ENCODE measurements at regions not wholly inside any gene's neighbourhood (a gene's known extent, or its start where the extent isn't known, plus 50 kb on each side); places are given as distances from the start of the nearest gene placed in this dataset.

- Histone ChIP-seq H3K4me3 (no peak overlapping the region), H3K27ac (replicated peaks in 1 of 4) (no peak overlapping the region), H3K36me3 (no peaks in the 10 kb centered on the region), H3K27me3 (no peaks in the 10 kb centered on the region), H3K4me1 (peaks cover 7 to 22% (median 12%) of the 10 kb centered on the region in 4 donors), H3K9me3 (no peaks in the 10 kb centered on the region)
- WGBS, result 87% methylated on average over 5 of the region's 5 CpGs
- no peak for DNase-seq (ENCODE audit: extremely low spot score)
- TF ChIP-seq EP300 (IDR thresholded peaks at IDR 0.05), result no peak
- intact Hi-C loops (cut with DNase I), result no loop called here
These were observed 533.7 kb downstream of the QKI start for GRCh38 chr6:163948250-163948649.

- no peak for DNase-seq (ENCODE audit: extremely low spot score)
- peak overlapping the region; percentile 31 to 60 (median 56) for H3K27ac ChIP-seq (replicated peaks in 1 of 4)
- H3K4me3 ChIP-seq, result no peak overlapping the region
- no peaks in the 10 kb centered on the region for H3K9me3 ChIP-seq
- H3K36me3 ChIP-seq, result no peaks in the 10 kb centered on the region
- H3K27me3 ChIP-seq, result no peaks in the 10 kb centered on the region
- intact Hi-C loops (cut with DNase I), result no loop called here
- peaks cover 7 to 21% (median 11%) of the 10 kb centered on the region in 4 donors for H3K4me1 ChIP-seq
- 89% methylated on average over 3 of the region's 3 CpGs for WGBS
- TF ChIP-seq EP300 (IDR thresholded peaks at IDR 0.05) (no peak), POLR2AphosphoS5 (IDR thresholded peaks at IDR 0.05) (no peak), POLR2A (IDR thresholded peaks at IDR 0.05; ENCODE audit: low read depth) (no peak)
- TF ChIP-seq, protein P1, sequence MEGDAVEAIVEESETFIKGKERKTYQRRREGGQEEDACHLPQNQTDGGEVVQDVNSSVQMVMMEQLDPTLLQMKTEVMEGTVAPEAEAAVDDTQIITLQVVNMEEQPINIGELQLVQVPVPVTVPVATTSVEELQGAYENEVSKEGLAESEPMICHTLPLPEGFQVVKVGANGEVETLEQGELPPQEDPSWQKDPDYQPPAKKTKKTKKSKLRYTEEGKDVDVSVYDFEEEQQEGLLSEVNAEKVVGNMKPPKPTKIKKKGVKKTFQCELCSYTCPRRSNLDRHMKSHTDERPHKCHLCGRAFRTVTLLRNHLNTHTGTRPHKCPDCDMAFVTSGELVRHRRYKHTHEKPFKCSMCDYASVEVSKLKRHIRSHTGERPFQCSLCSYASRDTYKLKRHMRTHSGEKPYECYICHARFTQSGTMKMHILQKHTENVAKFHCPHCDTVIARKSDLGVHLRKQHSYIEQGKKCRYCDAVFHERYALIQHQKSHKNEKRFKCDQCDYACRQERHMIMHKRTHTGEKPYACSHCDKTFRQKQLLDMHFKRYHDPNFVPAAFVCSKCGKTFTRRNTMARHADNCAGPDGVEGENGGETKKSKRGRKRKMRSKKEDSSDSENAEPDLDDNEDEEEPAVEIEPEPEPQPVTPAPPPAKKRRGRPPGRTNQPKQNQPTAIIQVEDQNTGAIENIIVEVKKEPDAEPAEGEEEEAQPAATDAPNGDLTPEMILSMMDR (IDR thresholded peaks at IDR 0.05), result no peak
These were observed 532.8 kb downstream of the QKI start for GRCh38 chr6:163947276-163947675.

GRCh38 chr6:163946437-163946836 is 531.9 kb downstream of the QKI start:
- no peaks in the 10 kb centered on the region for H3K9me3 ChIP-seq
- intact Hi-C loops (cut with DNase I), result no loop called here
- H3K27ac ChIP-seq (replicated peaks in 1 of 4), result peak overlapping the region; percentile 31 to 60 (median 56)
- H3K27me3 ChIP-seq, result peaks cover 0 to 5% (median 0%) of the 10 kb centered on the region in 4 donors
- H3K4me3 ChIP-seq, result peak overlapping the region in 3 of 4 donors; percentile 7 to 14 (median 13)
- DNase-seq (ENCODE audit: extremely low spot score), result no peak
- H3K36me3 ChIP-seq, result no peaks in the 10 kb centered on the region
- H3K4me1 ChIP-seq, result peaks cover 11 to 24% (median 16%) of the 10 kb centered on the region in 4 donors
- TF ChIP-seq, protein P1 (IDR thresholded peaks at IDR 0.05), result no peak
- TF ChIP-seq POLR2AphosphoS5 (IDR thresholded peaks at IDR 0.05) (no peak), POLR2A (IDR thresholded peaks at IDR 0.05; ENCODE audit: low read depth) (no peak), EP300 (IDR thresholded peaks at IDR 0.05) (no peak)
- WGBS, result 66% methylated on average over 7 of the region's 7 CpGs

DNA sequence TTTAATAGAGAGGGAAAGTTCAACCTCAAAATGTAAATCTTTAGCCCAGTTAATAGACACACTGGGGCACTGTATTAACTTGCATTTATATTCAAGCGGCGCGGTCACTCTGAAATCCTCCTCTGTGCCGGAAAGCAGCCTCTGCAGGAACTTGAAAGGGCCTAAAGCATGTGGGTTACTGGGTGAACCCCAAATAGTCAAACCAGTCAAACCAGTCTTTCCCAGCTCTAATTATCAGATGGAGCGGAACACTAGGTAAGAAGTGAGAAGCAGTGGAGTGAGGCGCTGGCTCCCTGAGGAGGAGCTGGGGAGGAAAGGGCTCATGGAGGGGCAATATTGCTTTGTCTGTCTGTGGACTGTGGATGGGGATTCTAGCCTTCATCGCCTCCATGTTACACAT is 531.3 kb downstream of the QKI start:
- Histone ChIP-seq H3K27ac (replicated peaks in 1 of 4) (peak overlapping the region; percentile 1 to 60 (median 56)), H3K4me3 (peak overlapping the region in 1 of 4 donors; percentile 13), H3K36me3 (no peaks in the 10 kb centered on the region), H3K27me3 (peaks cover 0 to 11% (median 0%) of the 10 kb centered on the region in 4 donors), H3K9me3 (no peaks in the 10 kb centered on the region), H3K4me1 (peaks cover 12 to 28% (median 22%) of the 10 kb centered on the region in 4 donors)
- intact Hi-C loops (cut with DNase I), result no loop called here
- no peak for DNase-seq (ENCODE audit: extremely low spot score)
- TF ChIP-seq POLR2A (IDR thresholded peaks at IDR 0.05; ENCODE audit: low read depth) (no peak), POLR2AphosphoS5 (IDR thresholded peaks at IDR 0.05) (no peak)
- WGBS, result 89% methylated on average over 7 of the region's 7 CpGs

GRCh38 chr6:163944897-163945296 is 530.4 kb downstream of the QKI start:
- H3K4me3 ChIP-seq, result no peak overlapping the region
- peak overlapping the region in 3 of 4 donors; percentile 17 to 58 (median 23) for H3K27ac ChIP-seq (replicated peaks in 1 of 4)
- H3K4me1 ChIP-seq, result peaks cover 12 to 34% (median 24%) of the 10 kb centered on the region in 4 donors
- H3K27me3 ChIP-seq, result peaks cover 0 to 12% (median 0%) of the 10 kb centered on the region in 4 donors
- TF ChIP-seq EP300 (IDR thresholded peaks at IDR 0.05) (no peak), POLR2AphosphoS5 (IDR thresholded peaks at IDR 0.05) (no peak), POLR2A (IDR thresholded peaks at IDR 0.05; ENCODE audit: low read depth) (no peak)
- TF ChIP-seq, protein P1 (IDR thresholded peaks at IDR 0.05), result no peak
- intact Hi-C loops (cut with DNase I), result no loop called here
- no peak for DNase-seq (ENCODE audit: extremely low spot score)
- 79% methylated on average over 11 of the region's 11 CpGs for WGBS
- H3K36me3 ChIP-seq, result no peaks in the 10 kb centered on the region
- H3K9me3 ChIP-seq, result no peaks in the 10 kb centered on the region

Data from esophagus muscularis mucosa (tissue), 4 donors.